ENCODE measurements at regions not wholly inside any gene's neighbourhood (a gene's known extent, or its start where the extent isn't known, plus 50 kb on each side); places are given as distances from the start of the nearest gene placed in this dataset.

DNA sequence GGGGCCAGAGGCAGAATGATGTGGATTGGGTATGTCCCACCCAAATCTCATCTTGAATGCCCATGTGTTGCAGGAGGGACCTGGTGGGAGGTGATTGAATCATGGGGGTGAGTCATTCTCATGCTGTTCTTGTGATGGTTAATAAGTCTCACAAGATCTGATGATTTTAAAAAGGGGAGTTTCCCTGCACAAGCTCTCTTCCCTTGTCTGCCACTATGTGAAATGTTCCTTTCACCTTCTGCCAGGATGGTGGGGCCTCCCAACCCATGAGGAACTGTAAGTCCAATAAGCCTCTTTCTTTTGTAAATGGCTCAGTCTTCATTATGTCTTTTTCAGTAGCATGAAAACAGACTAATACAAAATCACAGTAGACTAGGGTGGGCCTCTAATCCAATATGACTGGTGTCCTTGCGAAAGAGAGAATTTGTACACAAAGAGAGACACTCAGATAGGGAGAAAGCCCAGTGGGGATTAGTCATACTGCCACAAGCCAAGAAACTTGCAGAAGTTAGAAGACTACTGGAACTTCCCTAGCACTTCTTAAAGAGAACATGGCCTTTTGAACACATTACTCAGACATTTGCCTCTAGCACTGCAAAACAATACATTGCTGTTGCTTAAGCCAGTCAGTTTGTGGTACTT, 68.4 kb downstream of the ANXA1 start:
- FAIRE-seq = peak; percentile 63

GRCh38 chr9:73223594-73223993, 71.9 kb downstream of the ANXA1 start:
- no peak for FAIRE-seq
- DNase-seq (ENCODE audit: insufficient read length, low spot score) = no peak

More for the DNA sequence above, 68.4 kb downstream of the ANXA1 start:
- no peak for DNase-seq (ENCODE audit: insufficient read length, low spot score)

GRCh38 chr9:73229543-73229942, 77.9 kb downstream of the ANXA1 start:
- FAIRE-seq (no peak), DNase-seq (ENCODE audit: insufficient read length, low spot score) (no peak)

DNA sequence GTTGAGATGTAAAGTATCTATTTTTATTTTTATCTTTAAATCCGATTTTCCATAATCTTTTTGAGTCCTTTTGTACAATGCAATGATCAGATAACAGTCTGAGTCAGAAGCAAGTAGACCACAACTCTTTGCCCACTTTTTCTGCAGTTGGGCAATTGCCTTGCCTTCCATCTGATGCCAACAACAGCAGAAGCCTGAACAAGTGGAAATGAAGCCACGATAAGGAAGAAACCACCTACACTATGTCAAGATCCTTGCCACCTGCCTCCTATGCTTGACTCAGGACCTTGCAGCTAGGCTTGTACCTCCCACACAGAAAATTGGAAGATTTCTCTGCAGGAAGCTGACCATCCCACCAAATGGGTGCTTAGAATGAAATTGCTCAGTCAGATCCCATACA, 78.6 kb downstream of the ANXA1 start:
- FAIRE-seq = no peak
- DNase-seq (ENCODE audit: insufficient read length, low spot score) = no peak

GRCh38 chr9:73231203-73231602, 79.5 kb downstream of the ANXA1 start:
- FAIRE-seq = no peak
- no peak for DNase-seq (ENCODE audit: insufficient read length, low spot score)

GRCh38 chr9:73233359-73234007, 81.8 kb downstream of the ANXA1 start:
- FAIRE-seq (no peak), DNase-seq (ENCODE audit: insufficient read length, low spot score) (no peak)

- no peak for DNase-seq (ENCODE audit: insufficient read length, low spot score)
- no peak for FAIRE-seq
These were observed 82.3 kb downstream of the ANXA1 start for GRCh38 chr9:73234008-73234360.

GRCh38 chr9:73237140-73237539, 85.5 kb downstream of the ANXA1 start:
- DNase-seq (ENCODE audit: insufficient read length, low spot score) (no peak), FAIRE-seq (no peak)

DNA sequence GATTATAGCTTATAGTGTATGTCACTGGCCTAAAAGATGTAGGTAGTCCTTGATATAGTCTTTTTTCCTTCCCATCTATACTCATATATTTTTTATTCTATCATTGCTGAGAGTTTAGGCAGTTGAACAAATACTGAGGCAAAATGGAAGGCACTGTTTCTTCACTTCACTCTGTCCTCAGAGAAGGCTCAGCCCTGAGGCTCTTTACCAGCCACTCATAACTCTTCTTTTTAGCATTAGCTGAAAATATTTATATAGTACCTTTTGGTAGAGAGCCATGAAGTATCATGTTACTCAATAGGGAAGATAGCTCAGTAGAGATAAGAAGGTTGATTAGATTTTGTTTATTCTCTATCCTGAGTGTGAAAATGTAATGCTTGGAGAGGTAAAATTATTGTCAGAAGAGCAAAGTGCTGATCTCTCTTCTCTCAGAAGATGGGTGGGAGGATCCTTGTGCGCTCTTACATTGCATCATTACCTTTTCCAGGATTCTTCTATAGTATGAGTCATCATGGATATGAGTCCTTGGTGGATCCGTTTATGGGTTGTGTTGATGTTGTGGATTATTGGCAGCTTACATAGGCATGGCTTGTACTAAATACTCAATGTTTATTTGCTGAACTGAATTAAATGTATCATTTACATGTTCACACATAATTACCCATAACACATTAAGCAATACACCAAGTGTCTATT, 88.1 kb downstream of the ANXA1 start:
- no peak for DNase-seq (ENCODE audit: insufficient read length, low spot score)
- FAIRE-seq = no peak

- FAIRE-seq (no peak), DNase-seq (ENCODE audit: insufficient read length, low spot score) (no peak)
These were observed 91.4 kb downstream of the ANXA1 start for GRCh38 chr9:73243078-73243477.

GRCh38 chr9:73259086-73259696, 107.5 kb downstream of the ANXA1 start:
- FAIRE-seq = no peak
- no peak for DNase-seq (ENCODE audit: insufficient read length, low spot score)

- DNase-seq (ENCODE audit: insufficient read length, low spot score) (no peak), FAIRE-seq (no peak)
These were observed 108.8 kb downstream of the ANXA1 start for GRCh38 chr9:73260506-73260905.

- no peak for FAIRE-seq
- no peak for DNase-seq (ENCODE audit: insufficient read length, low spot score)
These were observed 113.0 kb downstream of the ANXA1 start for GRCh38 chr9:73264631-73265030.

- FAIRE-seq = no peak
- DNase-seq (ENCODE audit: insufficient read length, low spot score) = no peak
These were observed 114.2 kb downstream of the ANXA1 start for GRCh38 chr9:73265876-73266275.

DNA sequence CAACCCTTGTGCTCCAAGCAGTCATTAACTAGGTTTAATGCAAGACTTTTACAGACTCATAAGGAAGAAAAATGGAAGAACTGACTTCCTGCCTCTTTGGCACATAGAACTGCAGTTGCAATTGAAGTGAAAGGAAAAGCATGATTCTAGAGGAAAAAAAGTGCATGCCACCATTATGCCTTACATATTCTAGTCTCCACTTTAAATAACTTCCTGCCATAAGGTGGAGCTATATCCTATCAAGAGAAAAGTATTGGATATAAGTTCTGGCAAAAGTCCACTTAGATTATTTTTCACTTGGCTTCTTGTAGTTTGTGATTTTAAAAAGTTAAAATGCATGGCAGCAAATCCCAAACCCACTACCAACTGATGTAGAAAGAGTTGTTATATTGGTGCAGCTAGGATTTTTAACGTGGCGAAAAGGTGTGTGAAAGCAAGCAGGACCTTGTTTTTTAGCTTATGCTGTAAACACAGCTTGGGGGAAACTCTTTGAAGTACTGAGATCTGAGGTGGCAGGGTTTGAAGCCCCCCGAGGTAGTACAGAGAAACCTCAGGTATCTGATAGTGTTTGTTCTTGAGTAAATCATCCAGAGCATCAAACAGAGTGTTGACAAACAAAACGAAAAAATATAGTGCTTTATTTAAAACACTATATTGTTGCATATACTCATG, 117.9 kb downstream of the ANXA1 start:
- FAIRE-seq (no peak), DNase-seq (ENCODE audit: insufficient read length, low spot score) (no peak)

GRCh38 chr9:73270967-73271721, 119.5 kb downstream of the ANXA1 start:
- no peak for DNase-seq (ENCODE audit: insufficient read length, low spot score)
- FAIRE-seq = peak; percentile 31

DNA sequence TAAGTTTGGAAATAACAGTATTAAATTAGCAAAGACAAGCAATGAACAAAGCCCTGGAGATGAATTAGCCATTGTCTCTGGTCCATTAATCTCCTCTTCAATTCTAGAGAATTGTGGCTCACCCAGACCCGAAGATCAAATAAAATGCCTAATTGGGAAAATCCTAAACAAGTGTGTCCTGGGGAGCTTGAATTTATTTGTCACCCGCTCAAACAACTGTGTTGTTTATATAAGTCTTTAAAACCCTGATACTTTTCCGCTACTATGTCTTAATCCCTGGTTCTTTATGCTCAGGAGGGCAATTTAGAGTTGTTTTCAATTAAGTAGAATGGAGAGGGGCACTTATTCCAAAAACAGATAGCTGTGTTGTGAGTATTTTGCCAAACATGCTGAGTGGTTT, 128.4 kb downstream of the ANXA1 start:
- no peak for DNase-seq (ENCODE audit: insufficient read length, low spot score)
- no peak for FAIRE-seq

DNA sequence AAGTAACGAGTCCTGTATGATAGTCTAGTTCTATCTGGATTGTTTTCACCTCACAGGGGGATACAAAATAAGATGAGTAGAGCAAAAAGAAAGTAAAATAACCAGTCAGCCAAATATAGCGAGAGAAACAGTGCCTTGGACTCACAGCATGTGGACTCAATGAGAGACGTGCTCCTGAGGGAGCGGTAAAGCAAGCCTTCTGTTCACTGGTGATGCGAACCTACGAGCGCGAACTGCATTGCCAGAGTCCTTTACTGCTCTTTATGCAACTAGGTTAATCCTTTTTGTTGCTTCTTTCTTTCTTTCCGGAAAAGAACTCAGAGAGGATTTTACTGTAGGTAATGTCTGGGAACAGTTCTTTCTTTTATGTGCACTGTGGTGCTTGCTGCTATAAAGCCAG, 132.7 kb downstream of the ANXA1 start:
- DNase-seq (ENCODE audit: insufficient read length, low spot score) (no peak), FAIRE-seq (no peak)

GRCh38 chr9:73294336-73294735, 142.7 kb downstream of the ANXA1 start:
- no peak for DNase-seq (ENCODE audit: insufficient read length, low spot score)

DNA sequence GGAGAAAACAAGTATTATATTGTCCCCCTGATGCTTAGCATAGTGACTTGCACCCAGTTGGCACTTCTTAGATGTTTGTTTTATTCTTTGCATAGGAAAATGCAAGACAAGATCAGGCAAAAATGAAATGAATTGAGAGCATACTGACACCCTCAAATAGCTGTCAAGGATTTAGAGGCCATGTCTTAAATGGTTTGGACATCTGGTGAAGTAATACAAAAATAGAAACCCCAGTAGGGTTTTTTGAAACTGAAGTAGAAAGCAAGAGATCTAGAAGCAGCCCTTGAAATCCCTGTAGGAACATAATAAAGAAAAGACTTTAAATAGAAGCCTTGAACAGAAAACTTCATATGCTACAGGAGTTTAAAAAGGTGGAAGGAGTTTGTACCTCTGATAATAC, 174.3 kb downstream of the ANXA1 start:
- no peak for DNase-seq (ENCODE audit: insufficient read length, low spot score)
- no peak for FAIRE-seq

More at GRCh38 chr9:73294336-73294735, 142.7 kb downstream of the ANXA1 start:
- FAIRE-seq = no peak

Measured in GM19239 (cell line).